ENCODE measurements at regions not wholly inside any gene's neighbourhood (a gene's known extent, or its start where the extent isn't known, plus 50 kb on each side); places are given as distances from the start of the nearest gene placed in this dataset.
"Not testable (repeated sequence)": the region's sequence is repeated elsewhere in the genome, so short reads cannot be mapped to it uniquely, and the experiment has no call there.

- no peak for DNase-seq
These were observed 262.0 kb downstream of the NUF2 start for GRCh38 chr1:163583661-163584181.

GRCh38 chr1:163585796-163586195 is 264.0 kb downstream of the NUF2 start:
- DNase-seq, result no peak

DNA sequence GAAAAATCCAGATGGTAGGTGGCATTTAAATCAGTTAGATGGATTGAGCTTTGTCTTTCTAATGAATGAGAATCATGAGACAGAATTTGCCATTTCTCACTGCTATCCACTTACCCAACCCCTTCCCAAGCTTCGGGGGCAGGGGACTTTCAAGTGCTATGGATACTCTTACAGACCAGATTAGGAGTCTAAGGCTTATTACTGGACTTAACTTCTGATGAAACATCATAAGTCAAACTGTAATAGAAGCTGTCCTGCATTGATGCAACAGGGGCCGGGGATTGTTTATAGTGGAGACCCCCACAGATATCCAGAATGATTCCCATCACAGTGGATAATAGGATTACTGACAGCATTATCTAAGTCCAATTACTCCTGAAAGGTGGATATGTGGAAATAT is 267.0 kb downstream of the NUF2 start:
- no peak for DNase-seq

- DNase-seq, result no peak
These were observed 268.0 kb downstream of the NUF2 start for GRCh38 chr1:163589735-163590134.

DNA sequence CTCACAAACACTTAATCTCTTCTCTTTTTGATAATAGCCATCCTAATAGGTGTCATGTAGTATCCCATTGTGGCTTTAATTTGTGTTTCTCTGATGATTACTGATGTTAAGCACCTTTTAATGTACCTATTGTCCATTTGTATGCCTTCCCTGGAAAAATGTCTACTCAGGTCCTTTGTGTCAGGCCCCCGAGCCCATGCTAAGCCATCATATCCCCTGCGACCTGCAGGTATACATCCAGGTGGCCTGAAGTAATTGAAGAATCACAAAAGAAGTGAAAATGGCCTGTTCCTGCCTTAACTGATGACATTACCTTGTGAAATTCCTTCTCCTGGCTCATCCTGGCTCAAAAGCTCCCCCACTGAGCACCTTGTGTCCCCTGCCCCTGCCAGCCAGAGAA is 269.4 kb downstream of the NUF2 start:
- not testable (repeated sequence) for DNase-seq

GRCh38 chr1:163592623-163593022 is 270.9 kb downstream of the NUF2 start:
- not testable (repeated sequence) for DNase-seq

GRCh38 chr1:163596106-163596505 is 274.4 kb downstream of the NUF2 start:
- DNase-seq, result not testable (repeated sequence)

DNA sequence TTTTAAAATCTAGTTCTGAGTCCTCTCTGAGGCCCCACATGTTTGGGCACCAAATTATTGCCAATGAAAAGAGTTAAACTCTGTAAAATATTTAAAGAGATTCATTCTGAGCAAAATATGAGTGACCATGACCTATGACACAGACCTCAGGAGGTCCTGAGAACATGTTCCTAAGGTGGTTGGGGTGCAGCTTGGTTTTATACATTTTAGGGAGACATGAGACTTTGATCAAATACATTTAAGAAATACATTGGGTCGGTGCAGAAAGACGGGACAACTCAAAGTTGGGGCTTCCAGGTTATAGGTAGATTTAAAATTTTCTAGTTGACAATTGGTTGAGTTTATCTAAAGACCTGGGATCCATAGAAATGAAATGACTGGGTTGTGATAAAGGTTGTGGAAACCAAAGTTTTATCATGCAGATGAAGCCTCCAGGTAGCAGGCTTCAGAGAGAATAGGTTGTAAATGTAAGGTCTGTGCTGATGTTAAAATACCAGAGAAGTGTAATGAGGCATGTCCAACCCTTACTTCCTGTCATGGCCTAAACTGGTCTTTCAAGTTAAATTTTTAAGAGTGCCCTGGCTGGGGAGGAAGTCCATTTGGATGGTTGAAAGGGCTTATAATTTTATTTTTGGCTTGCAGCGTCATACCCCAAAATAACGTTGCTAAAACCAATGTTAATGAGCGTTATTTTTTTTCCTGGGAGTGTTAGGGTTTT is 274.9 kb downstream of the NUF2 start:
- DNase-seq, result no peak

GRCh38 chr1:163604321-163604720 is 282.6 kb downstream of the NUF2 start:
- DNase-seq, result no peak

GRCh38 chr1:163604896-163605295 is 283.1 kb downstream of the NUF2 start:
- DNase-seq, result no peak

DNA sequence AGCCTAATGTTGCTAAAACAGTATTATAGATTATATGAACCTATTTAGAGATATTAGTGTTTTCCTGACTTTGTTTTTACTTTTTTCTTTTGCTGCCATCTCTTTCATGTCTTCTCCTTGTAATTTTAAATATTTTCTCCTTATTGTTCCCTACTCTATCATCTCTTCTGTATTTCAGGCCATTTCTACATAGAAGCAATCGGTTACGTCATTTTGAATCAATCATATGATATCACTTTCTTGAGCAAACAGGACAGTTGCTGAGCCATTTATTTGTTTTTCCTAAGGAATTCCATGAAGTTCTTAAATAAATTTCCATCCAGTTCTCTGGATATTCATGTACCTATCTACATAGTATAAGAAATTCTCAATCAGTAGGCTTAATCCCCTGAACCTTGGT is 287.2 kb downstream of the NUF2 start:
- DNase-seq, result no peak

- no peak for DNase-seq
These were observed 288.1 kb downstream of the NUF2 start for GRCh38 chr1:163609858-163610257.

GRCh38 chr1:163610486-163610885 is 288.7 kb downstream of the NUF2 start:
- DNase-seq, result no peak

- DNase-seq, result no peak
These were observed 292.6 kb downstream of the NUF2 start for GRCh38 chr1:163614361-163614760.

DNA sequence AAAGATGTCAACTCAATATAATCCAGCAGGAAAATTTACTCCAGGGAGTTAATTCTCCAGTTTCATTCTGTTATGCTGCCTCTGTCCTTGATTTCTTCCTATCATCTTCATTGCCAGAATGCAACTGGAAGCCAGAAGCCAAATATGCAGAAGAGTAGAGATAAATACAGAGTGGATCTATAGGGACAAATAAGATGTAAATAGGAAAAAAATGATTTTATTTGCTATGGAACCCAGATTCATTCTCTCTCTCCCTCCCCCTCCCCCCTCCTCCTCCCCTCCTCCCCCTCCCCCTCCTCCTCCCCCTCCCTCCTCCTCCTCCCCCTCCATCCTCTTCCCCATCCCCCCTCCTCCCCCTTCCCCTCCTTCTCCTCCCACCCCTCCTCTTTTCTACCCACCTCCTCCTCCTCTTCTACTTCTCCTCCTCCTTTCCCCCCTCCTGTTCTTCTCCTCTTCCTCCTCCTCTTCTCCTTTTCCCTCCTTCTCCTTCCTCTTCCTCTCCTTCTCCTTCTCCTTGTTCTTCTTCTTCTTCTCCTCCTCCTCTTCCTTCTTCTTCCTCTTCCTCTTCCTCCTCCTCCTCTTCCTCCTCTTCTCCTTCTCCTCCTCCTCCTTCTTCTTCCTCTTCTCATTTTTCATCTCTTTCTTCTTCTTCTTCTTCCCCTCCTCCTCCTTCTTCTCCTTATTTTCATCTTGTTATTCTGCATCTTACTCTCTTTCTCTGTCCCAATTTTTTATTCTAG is 306.4 kb downstream of the NUF2 start:
- DNase-seq, result no peak

DNA sequence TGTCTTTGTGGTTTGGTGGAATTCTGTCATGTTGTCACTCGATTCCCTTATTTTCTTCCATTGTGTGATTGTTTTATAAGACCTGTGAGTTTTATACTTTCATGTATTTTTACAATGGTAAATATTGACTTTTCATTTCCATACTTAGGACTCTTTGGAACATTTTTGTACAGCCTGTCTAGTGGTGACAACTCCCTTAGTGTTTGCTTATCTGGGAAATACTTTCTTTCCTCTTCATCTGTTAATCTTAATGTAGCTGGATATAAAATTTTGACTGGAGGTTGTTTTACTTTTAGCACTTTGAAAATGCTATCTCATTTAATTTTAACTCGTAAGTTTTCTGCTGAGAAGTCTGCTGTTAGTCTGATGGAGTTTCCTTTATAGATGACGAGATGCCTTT is 310.5 kb downstream of the NUF2 start:
- no peak for DNase-seq

- DNase-seq, result no peak
These were observed 311.6 kb downstream of the NUF2 start for GRCh38 chr1:163633366-163633765.

DNA sequence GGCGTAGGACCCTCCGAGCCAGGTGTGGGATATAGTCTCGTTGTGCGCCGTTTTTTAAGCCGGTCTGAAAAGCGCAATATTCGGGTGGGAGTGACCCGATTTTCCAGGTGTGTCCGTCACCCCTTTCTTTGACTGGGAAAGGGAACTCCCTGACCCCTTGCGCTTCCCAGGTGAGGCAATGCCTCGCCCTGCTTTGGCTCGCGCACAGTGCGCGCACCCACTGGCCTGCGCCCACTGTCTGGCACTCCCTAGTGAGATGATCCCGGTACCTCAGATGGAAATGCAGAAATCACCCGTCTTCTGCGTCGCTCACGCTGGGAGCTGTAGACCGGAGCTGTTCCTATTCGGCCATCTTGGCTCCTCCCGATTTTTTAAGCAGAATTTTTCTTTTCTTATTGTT is 323.9 kb downstream of the NUF2 start:
- not testable (repeated sequence) for DNase-seq

DNA sequence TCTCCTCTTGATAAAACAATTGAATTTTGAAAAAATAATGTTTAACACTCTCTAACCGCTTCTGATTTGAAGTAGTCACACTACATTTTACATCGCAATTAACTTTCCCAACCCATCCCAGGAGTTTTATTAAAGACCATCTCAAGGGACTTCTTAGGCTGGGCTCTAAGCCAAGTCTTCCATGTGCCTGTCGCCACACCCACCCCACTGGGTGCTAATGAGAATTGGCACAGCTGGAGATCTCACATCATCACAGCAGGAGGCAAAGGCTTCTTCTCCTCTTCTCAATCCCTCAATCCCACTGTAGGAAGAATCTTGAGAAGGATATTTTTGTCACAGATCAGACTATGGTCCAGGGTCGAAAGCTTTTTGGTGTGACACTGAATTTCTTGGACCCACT is 328.9 kb downstream of the NUF2 start:
- DNase-seq, result no peak

GRCh38 chr1:163652441-163652840 is 330.7 kb downstream of the NUF2 start:
- no peak for DNase-seq

- no peak for DNase-seq
These were observed 333.8 kb downstream of the NUF2 start for GRCh38 chr1:163655565-163655964.

GRCh38 chr1:163656095-163656759 is 334.5 kb downstream of the NUF2 start:
- no peak for DNase-seq

GRCh38 chr1:163657719-163658118 is 336.0 kb downstream of the NUF2 start:
- DNase-seq, result no peak

DNA sequence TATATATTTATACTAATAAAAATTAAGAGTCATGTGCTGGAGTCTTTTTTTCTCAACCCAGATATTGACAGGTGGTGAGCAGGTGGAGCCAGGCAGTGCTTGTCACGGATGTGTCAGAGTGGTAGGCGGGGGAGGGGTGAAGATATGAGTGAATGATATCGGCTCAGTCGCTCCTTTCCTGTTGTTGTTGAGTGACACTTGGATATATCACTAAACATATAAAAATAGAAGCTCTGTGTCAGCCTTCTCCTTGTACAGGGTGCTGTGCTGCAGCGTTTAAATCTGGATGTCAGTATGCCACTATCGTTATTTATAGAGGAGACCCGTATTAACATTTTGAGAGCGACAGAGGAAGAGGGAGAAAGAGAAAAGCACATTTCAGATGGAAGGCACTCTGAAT is 339.6 kb downstream of the NUF2 start:
- DNase-seq, result no peak

Measured in CD4-positive, alpha-beta T cell treated with Interleukin-17A for 4 hours (primary cell).